ENCODE measurements at regions not wholly inside any gene's neighbourhood (a gene's known extent, or its start where the extent isn't known, plus 50 kb on each side); places are given as distances from the start of the nearest gene placed in this dataset.

- H3F3A ChIP-seq (ENCODE audit: insufficient read depth) = no peaks in the 10 kb centered on the region
- no peaks in the 10 kb centered on the region for H3K36me3 ChIP-seq (ENCODE audit: low read length)
- no peak overlapping the region for H3K27ac ChIP-seq (ENCODE audit: low read depth, low read length)
- no peak overlapping the region for H3K4me3 ChIP-seq (ENCODE audit: insufficient read depth, low read length, poor library complexity, severe bottlenecking)
- H3K9me3 ChIP-seq (ENCODE audit: insufficient read depth, low read length) = no peaks in the 10 kb centered on the region
- H3K4me2 ChIP-seq (ENCODE audit: low read depth, low read length, poor library complexity, severe bottlenecking) = no peak overlapping the region
- H4K20me1 ChIP-seq (ENCODE audit: low read depth, low read length) = no peaks in the 10 kb centered on the region
- no peaks in the 10 kb centered on the region for H3K27me3 ChIP-seq (ENCODE audit: low read length)
- H3K9ac ChIP-seq (ENCODE audit: low read length) = no peak overlapping the region
- H3K79me2 ChIP-seq (ENCODE audit: insufficient read depth, low read length) = no peaks in the 10 kb centered on the region
- TF ChIP-seq EZH2phosphoT487 (conservative IDR thresholded peaks at IDR 0.05; ENCODE audit: low read length) = no peak
- no peak for TF ChIP-seq CTCF (IDR thresholded peaks at IDR 0.05; ENCODE audit: insufficient read depth, low read length, poor library complexity, severe bottlenecking)
- H2AFZ ChIP-seq (ENCODE audit: low read depth, low read length, severe bottlenecking) = no peak overlapping the region
- H3K9me2 ChIP-seq (replicated peaks; ENCODE audit: insufficient read depth, low read length) = no peaks in the 10 kb centered on the region
Observed at GRCh38 chr9:38224941-38225340, 155.9 kb upstream of the SHB start.

GRCh38 chr9:38216572-38216971 lies 147.5 kb upstream of the SHB start:
- no peaks in the 10 kb centered on the region for H3K9me3 ChIP-seq (ENCODE audit: insufficient read depth, low read length)
- no peak overlapping the region for H2AFZ ChIP-seq (ENCODE audit: low read depth, low read length, severe bottlenecking)
- no peaks in the 10 kb centered on the region for H4K20me1 ChIP-seq (ENCODE audit: low read depth, low read length)
- H3K9ac ChIP-seq (ENCODE audit: low read length) = no peak overlapping the region
- H3F3A ChIP-seq (ENCODE audit: insufficient read depth) = no peaks in the 10 kb centered on the region
- no peaks in the 10 kb centered on the region for H3K9me2 ChIP-seq (replicated peaks; ENCODE audit: insufficient read depth, low read length)
- no peak overlapping the region for H3K27ac ChIP-seq (ENCODE audit: low read depth, low read length)
- H3K79me2 ChIP-seq (ENCODE audit: insufficient read depth, low read length) = no peaks in the 10 kb centered on the region
- no peak overlapping the region for H3K4me2 ChIP-seq (ENCODE audit: low read depth, low read length, poor library complexity, severe bottlenecking)
- H3K36me3 ChIP-seq (ENCODE audit: low read length) = no peaks in the 10 kb centered on the region
- no peak overlapping the region for H3K4me3 ChIP-seq (ENCODE audit: insufficient read depth, low read length, poor library complexity, severe bottlenecking)
- no peaks in the 10 kb centered on the region for H3K27me3 ChIP-seq (ENCODE audit: low read length)
- TF ChIP-seq CTCF (IDR thresholded peaks at IDR 0.05; ENCODE audit: insufficient read depth, low read length, poor library complexity, severe bottlenecking) (no peak), EZH2phosphoT487 (conservative IDR thresholded peaks at IDR 0.05; ENCODE audit: low read length) (no peak)

- no peak overlapping the region for H3K27ac ChIP-seq (ENCODE audit: low read depth, low read length)
- H3K27me3 ChIP-seq (ENCODE audit: low read length) = no peaks in the 10 kb centered on the region
- H3K9ac ChIP-seq (ENCODE audit: low read length) = no peak overlapping the region
- no peak overlapping the region for H2AFZ ChIP-seq (ENCODE audit: low read depth, low read length, severe bottlenecking)
- H3K4me3 ChIP-seq (ENCODE audit: insufficient read depth, low read length, poor library complexity, severe bottlenecking) = no peak overlapping the region
- H3K79me2 ChIP-seq (ENCODE audit: insufficient read depth, low read length) = no peaks in the 10 kb centered on the region
- no peaks in the 10 kb centered on the region for H3F3A ChIP-seq (ENCODE audit: insufficient read depth)
- H3K9me3 ChIP-seq (ENCODE audit: insufficient read depth, low read length) = no peaks in the 10 kb centered on the region
- no peaks in the 10 kb centered on the region for H3K9me2 ChIP-seq (replicated peaks; ENCODE audit: insufficient read depth, low read length)
- H3K4me2 ChIP-seq (ENCODE audit: low read depth, low read length, poor library complexity, severe bottlenecking) = no peak overlapping the region
- no peaks in the 10 kb centered on the region for H4K20me1 ChIP-seq (ENCODE audit: low read depth, low read length)
- TF ChIP-seq EZH2phosphoT487 (conservative IDR thresholded peaks at IDR 0.05; ENCODE audit: low read length) (no peak), CTCF (IDR thresholded peaks at IDR 0.05; ENCODE audit: insufficient read depth, low read length, poor library complexity, severe bottlenecking) (no peak)
- no peaks in the 10 kb centered on the region for H3K36me3 ChIP-seq (ENCODE audit: low read length)
Observed at GRCh38 chr9:38215465-38215864, 146.4 kb upstream of the SHB start.

- TF ChIP-seq CTCF (IDR thresholded peaks at IDR 0.05; ENCODE audit: insufficient read depth, low read length, poor library complexity, severe bottlenecking) (no peak), EZH2phosphoT487 (conservative IDR thresholded peaks at IDR 0.05; ENCODE audit: low read length) (no peak)
- Histone ChIP-seq H3K27me3 (ENCODE audit: low read length) (no peaks in the 10 kb centered on the region), H3K27ac (ENCODE audit: low read depth, low read length) (no peak overlapping the region), H3K9me3 (ENCODE audit: insufficient read depth, low read length) (no peaks in the 10 kb centered on the region), H3K4me3 (ENCODE audit: insufficient read depth, low read length, poor library complexity, severe bottlenecking) (no peak overlapping the region), H3K9me2 (replicated peaks; ENCODE audit: insufficient read depth, low read length) (no peaks in the 10 kb centered on the region), H3K79me2 (ENCODE audit: insufficient read depth, low read length) (no peaks in the 10 kb centered on the region), H3K4me2 (ENCODE audit: low read depth, low read length, poor library complexity, severe bottlenecking) (no peak overlapping the region), H3K9ac (ENCODE audit: low read length) (no peak overlapping the region), H3F3A (ENCODE audit: insufficient read depth) (no peaks in the 10 kb centered on the region), H4K20me1 (ENCODE audit: low read depth, low read length) (no peaks in the 10 kb centered on the region), H2AFZ (ENCODE audit: low read depth, low read length, severe bottlenecking) (no peak overlapping the region), H3K36me3 (ENCODE audit: low read length) (no peaks in the 10 kb centered on the region)
Observed at GRCh38 chr9:38214432-38214831, 145.4 kb upstream of the SHB start.

Data from SU-DHL-6 (cell line).